ENCODE measurements at regions not wholly inside any gene's neighbourhood (a gene's known extent, or its start where the extent isn't known, plus 50 kb on each side); places are given as distances from the start of the nearest gene placed in this dataset.

- TF ChIP-seq CTCF (IDR thresholded peaks at IDR 0.05): no peak
- no peak for TF ChIP-seq POLR2A (IDR thresholded peaks at IDR 0.05)
These were observed 778.3 kb upstream of the LRRC4C start for GRCh38 chr11:42237701-42238235.
